Activated effector memory CD4-positive, alpha-beta T cell treated with anti-CD3 and anti-CD28 coated beads, Interleukin-2, amount 50 U/mL, for 16 hours (primary cell): ENCODE measurements at regions not wholly inside any gene's neighbourhood (a gene's known extent, or its start where the extent isn't known, plus 50 kb on each side); places are given as distances from the start of the nearest gene placed in this dataset.
"Not testable (repeated sequence)": the region's sequence is repeated elsewhere in the genome, so short reads cannot be mapped to it uniquely, and the experiment has no call there.

ENCODE experiments used
- DNase-seq: peaks from one replicate; pipeline ENCODE4 v3.0.0-alpha.2; 2020

DNA sequence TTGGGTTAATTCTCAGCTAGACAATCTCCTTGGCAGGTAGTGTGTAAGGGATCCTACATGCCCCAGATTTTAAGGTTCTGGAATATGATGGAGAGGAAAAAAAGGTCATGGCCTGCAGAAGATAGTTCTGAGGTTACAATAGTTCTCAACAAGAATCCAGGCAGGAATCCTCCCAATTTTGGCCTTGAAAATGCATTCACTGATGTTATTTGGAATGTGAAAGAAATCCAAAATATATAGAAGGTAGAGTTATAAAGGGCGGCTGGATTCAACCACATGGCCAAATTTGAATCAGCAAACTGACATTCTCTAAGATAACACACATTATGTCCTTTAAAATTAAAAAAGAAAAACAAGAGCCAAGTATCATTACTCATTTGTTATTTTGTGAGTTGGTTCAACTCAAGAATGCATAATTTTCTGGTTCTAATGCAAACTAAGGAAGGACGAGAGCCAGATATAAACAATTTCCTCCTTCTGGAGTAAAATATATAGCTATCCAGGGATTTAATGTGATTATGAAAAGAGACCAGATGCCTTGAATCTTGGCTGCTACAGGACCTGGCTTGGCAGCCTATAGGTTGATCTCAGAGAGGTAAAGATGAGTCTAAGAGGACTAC, 177.0 kb upstream of the G2E3 start:
- no peak for DNase-seq

DNA sequence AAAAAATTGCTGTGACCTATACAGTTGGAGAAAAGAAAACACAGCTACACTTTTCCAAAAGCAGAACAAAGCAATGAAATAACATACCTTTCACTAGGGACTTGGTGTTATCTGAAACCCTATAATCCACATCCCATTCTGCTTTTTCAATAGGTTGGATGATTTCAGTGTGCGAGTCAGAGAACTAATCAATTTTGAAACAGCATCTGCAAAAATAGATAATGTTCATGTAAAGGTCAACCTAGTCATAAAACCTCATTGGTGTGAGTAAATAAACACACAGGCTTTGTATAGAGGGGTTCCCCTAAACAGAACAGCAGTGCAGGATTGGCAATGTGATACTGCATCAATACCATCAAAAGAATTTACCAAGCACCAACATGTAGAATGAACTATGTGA, 173.0 kb upstream of the G2E3 start:
- DNase-seq, result no peak

DNA sequence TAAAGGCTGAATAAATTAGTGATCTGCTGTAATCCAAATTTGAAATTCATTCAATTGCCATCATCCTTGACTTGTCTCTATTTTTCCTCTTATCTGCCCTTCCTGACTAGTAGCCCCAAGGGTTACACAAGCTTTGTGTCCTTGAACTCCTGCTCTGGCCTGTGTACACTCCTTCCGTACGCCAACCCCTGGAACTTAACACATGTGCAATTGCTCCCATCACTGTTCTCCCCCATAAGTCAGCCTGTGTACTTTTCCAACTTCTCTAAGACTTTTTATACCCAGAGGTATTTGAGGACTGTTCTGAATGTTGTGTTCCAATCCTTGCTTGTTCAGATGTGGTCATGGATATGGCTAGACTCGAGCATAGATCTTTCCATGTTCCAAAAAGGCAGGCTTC, 171.1 kb upstream of the G2E3 start:
- no peak for DNase-seq

GRCh38 chr14:30389134-30389876, 169.7 kb upstream of the G2E3 start:
- DNase-seq, result no peak

GRCh38 chr14:30389877-30390385, 169.0 kb upstream of the G2E3 start:
- DNase-seq, result no peak

DNA sequence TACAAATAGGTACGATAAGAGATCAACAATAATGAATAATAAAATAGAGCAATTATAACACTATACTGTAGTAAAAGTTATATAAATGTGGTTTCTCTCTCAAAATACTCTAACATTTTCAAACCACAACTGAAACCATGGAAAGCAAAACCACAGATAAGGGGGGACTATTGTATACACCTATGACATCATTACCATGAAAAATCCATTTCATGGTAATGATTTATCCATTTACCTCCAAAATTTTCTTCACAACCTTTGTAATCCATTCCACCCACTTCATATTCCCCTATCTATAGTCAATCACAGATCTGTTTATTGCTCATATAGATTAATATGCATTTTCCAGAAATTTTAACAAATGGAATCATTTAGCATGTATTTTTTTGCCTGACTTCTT, 163.9 kb upstream of the G2E3 start:
- DNase-seq, result no peak

- no peak for DNase-seq
Measured at GRCh38 chr14:30402846-30403245, 156.1 kb upstream of the G2E3 start.

- DNase-seq, result no peak
Measured at GRCh38 chr14:30403791-30404190, 155.2 kb upstream of the G2E3 start.

DNA sequence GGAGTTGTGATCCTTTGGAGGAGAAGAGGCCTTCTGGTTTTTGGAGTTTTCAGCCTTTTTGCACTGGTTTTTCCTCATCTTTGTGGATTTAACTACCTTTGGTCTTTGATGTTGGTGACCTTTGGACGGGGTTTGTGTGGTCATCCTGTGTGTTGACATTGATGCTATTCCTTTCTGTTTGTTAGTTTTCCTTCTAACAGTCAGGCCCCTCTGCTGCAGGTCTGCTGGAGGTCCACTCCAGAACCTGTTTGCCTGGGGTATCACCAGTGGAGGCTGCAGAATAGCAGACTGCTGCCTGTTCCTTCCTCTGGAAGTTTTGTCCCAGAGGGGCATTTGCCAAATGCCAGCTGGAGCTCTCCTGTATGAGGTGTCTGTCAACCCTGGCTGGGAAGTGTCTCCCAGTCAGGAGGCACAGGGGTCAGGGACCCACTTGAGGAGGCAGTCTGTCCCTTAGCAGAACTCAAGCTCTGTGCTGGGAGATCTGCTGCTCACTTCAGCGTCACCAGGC, 149.4 kb upstream of the G2E3 start:
- not testable (repeated sequence) for DNase-seq

- no peak for DNase-seq
Measured at GRCh38 chr14:30410986-30411385, 148.0 kb upstream of the G2E3 start.

- not testable (repeated sequence) for DNase-seq
Measured at GRCh38 chr14:30413184-30413583, 145.8 kb upstream of the G2E3 start.

DNA sequence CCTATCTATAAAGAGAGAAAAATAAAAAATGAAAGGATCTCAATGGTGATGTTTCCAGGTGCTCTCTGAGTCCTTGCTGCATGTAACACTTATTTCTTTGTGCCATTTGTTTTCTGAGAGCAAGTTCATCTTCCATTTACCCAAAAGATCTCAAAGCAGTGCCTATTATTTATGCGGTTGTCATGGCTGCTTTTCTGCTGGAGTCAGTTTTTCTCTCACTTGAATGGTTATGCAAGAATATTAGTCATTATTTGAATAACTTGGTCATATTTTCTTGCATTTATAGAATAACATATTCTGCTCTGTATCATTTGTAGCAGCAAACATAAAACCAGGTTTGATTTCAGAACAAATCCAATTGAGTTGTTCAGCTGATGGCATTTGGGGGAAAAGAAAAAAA, 141.8 kb upstream of the G2E3 start:
- DNase-seq, result no peak

GRCh38 chr14:30417999-30418398, 141.0 kb upstream of the G2E3 start:
- no peak for DNase-seq

GRCh38 chr14:30419037-30419436, 139.9 kb upstream of the G2E3 start:
- no peak for DNase-seq

DNA sequence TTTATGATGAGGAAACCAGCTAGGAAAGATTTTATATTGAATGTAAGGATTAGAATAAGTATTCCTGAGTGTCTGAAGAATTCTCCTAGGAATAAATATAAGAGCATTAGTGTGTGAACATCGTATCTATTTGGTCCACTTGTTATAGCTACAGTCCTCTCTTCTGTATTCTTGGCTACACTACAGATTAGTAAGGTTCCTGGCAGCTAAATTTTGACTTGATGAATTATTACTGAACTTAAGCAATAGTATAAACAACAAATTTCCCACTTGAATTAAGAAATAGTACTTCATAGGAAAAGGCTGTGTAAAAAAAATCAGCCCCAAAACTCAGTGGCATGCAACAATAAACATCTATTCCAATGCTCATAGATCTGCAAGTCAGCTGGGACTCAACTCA, 138.4 kb upstream of the G2E3 start:
- no peak for DNase-seq

GRCh38 chr14:30426463-30426862, 132.5 kb upstream of the G2E3 start:
- no peak for DNase-seq

GRCh38 chr14:30427401-30427800, 131.6 kb upstream of the G2E3 start:
- no peak for DNase-seq

DNA sequence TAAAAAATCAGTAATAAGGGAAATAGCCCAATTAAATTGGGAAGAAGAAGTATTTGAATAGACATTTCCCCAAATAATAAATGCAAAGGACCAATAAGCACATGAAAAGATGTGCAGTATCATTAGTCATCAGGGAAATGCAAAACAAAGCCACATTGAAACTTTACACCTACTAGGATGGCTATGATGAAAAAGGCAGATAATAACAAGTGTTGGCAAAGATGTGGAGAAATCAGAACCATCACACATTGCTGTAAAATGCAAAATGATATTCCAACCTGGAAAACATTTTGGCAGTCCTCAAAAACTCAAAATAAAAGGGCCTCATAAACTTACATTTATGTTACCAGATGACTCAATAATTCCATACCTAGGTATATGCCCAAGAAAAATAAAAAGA, 131.1 kb upstream of the G2E3 start:
- DNase-seq, result no peak

DNA sequence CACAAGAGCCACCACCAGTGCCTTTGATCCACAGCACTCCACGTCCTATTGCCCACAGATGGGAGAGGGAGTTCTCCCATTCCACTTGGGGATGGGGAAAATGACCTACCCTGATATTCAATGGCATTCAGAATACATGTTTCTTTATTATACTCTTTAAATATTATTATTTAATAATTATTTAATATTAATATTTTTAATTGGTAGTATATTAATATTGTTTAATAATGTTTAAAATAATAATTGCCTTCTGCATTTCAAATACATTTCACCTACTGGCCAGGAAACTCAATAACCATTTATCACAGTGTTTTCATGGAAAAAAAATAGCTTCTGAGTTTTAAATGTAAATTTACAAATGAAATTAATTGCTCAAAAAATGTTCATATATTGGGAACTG, 127.4 kb upstream of the G2E3 start:
- no peak for DNase-seq

DNA sequence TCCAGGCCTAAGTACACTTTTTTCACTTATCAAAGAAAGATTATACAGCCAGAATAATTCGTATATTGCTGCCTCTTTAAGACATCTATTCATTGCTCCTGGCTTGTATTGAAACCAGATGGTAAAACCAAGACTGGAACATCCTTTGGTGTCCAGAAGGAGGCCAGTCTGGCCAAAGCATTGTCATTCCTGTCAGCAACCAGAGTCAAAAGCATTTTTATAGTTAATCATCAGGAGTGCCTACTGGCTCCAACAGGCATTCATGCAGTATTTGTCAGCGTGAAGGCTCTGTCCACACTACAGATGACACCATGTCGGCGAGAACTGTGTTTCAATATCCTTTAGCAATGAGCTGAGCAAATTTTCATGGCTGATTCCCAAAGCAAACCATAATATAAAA, 118.0 kb upstream of the G2E3 start:
- no peak for DNase-seq

- no peak for DNase-seq
Measured at GRCh38 chr14:30443368-30444007, 115.5 kb upstream of the G2E3 start.

- no peak for DNase-seq
Measured at GRCh38 chr14:30444451-30444850, 114.5 kb upstream of the G2E3 start.

DNA sequence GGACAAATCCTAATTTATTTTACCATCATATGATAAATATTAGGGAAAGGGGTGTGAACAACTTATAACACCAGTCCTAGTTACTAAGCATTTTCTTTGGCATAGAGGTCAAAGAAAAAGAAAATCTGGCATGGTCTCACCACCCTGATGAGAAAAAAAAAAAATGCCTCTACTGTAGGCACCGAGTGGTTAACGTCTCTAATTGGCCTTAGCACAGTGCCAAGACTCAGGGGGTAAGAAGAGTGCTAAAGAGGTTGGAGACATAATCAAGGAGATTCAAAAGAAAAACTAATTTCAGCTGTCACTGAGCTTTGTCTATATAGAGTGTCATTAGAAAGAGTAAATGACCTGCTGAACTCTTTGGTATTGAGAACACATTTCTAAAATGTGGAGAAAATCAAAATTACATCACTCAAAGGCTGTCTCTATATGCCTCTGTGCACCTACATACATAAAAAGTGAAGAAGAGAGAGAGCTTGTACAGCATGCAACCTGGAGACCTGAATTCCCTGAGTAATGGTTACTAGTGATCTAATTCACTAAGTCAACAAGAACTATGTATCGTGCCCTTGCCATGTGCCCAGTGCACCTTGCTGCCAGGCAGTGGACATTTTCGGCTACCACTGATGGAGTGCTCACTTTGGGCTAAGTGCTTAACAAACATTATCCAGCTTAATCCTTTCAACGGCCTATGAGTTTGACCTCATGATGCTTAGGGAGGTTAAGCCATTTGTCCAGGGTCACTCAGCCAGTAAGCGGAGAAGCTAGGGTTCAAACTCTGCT, 113.8 kb upstream of the G2E3 start:
- no peak for DNase-seq
